Inferior parietal cortex (tissue), 1 donor: ENCODE measurements at regions not wholly inside any gene's neighbourhood (a gene's known extent, or its start where the extent isn't known, plus 50 kb on each side); places are given as distances from the start of the nearest gene placed in this dataset.
A peak's percentile ranks its signal among the peaks of the same experiment; 100 is the strongest.
"Not testable (repeated sequence)": the region's sequence is repeated elsewhere in the genome, so short reads cannot be mapped to it uniquely, and the experiment has no call there.

ENCODE experiments used
- DNase-seq: peaks from one replicate; pipeline ENCODE4 v3.0.0-alpha.2; 2016; ENCODE audit errors: extremely low spot score

- not testable (repeated sequence) for DNase-seq
Observed at GRCh38 chrX:79026742-79027141, 81.6 kb downstream of the P2RY10 start.

- no peak for DNase-seq
Observed at GRCh38 chrX:79035421-79035820, 90.2 kb downstream of the P2RY10 start.

GRCh38 chrX:79036157-79036880 is 91.1 kb downstream of the P2RY10 start:
- DNase-seq: no peak

GRCh38 chrX:79065696-79066095 is 78.8 kb upstream of the GPR174 start:
- DNase-seq: no peak

GRCh38 chrX:79078114-79078513 is 66.4 kb upstream of the GPR174 start:
- no peak for DNase-seq

GRCh38 chrX:79079477-79079876 is 65.0 kb upstream of the GPR174 start:
- DNase-seq: no peak

GRCh38 chrX:79080141-79080540 is 64.3 kb upstream of the GPR174 start:
- DNase-seq: no peak

GRCh38 chrX:79081895-79082512 is 62.5 kb upstream of the GPR174 start:
- peak; percentile 38 for DNase-seq

- no peak for DNase-seq
Observed at GRCh38 chrX:79082899-79083298, 61.6 kb upstream of the GPR174 start.

GRCh38 chrX:79084923-79085322 is 59.6 kb upstream of the GPR174 start:
- DNase-seq: no peak

- DNase-seq: no peak
Observed at GRCh38 chrX:79089896-79090584, 54.4 kb upstream of the GPR174 start.

- no peak for DNase-seq
Observed at GRCh38 chrX:79094075-79094832, 50.2 kb upstream of the GPR174 start.
